ENCODE measurements at regions not wholly inside any gene's neighbourhood (a gene's known extent, or its start where the extent isn't known, plus 50 kb on each side); places are given as distances from the start of the nearest gene placed in this dataset.

DNA sequence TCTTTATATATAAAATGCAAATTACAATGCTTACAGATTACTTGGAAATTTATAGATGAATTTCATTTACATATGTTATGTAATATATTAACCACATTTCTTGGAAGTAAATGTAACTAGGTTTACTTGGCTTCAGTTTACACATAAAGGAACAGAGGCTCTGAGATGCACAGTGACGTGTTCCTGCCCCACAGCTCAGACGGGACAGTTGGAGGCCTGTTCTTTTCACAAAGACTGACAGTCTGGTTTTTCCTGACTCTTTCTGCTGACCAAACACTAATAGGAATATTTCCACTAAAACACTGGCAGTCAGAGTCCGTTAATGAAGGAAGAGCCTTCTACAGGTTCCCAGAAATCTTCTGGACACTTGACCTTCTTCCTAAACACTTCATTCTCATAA lies 336.1 kb downstream of the MFSD1 start:
- no peak for FAIRE-seq

DNA sequence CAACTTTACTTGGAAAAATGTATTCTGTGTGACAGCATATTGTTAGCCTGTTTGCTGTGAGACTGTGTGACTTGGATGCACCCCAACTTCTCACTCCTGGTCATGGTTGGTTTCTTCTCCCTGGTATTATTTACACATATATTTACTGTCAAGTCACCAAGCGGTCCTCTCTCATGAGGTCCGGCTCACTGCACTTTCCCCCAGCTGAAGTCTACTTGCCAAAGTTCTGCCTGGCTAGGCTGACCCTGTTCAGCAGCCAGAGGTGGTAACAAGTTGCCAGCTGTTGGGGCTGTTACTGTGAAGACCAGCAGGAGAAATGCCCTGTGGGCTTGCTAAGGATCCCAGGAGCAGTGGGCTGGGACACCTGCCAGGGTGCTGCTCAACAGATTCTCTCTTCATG lies 337.5 kb downstream of the MFSD1 start:
- FAIRE-seq: no peak

DNA sequence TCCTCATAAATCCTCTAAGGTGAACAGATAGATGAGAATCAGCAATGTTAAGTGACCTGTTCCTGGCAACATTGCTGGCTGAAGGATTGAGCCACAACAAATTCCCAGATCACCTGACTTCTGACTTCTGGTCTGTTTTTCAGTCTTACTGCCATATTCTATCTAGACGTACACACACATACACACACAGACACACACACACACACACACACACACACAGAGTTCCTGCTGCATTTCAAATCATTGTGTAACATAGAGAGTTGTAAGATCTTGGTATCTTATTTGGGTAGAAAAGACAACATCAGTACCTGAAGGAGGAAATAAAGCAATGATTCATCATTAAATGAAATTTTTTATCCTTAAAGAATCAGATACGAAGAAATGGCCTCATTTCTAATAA lies 342.6 kb downstream of the MFSD1 start:
- no peak for FAIRE-seq

DNA sequence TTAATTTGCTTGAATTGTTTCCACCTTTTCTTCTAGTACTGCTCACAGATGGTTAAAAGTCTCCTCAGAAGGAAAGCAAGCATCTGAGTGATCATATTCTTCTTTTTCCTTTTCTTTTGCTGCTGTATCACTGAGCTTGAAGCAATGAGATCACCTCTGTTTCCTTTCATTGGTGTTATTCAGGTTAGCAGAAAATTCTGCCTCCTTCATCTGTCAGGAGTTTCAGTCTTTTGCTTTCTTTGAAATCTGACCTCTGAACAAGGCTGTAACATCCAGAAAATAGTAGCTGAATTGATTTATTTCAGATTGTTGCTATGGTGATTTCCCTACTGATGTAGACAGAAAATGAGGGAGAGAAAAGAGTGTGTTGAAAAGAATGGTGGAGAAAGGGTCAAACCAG lies 343.0 kb downstream of the MFSD1 start:
- FAIRE-seq: no peak

DNA sequence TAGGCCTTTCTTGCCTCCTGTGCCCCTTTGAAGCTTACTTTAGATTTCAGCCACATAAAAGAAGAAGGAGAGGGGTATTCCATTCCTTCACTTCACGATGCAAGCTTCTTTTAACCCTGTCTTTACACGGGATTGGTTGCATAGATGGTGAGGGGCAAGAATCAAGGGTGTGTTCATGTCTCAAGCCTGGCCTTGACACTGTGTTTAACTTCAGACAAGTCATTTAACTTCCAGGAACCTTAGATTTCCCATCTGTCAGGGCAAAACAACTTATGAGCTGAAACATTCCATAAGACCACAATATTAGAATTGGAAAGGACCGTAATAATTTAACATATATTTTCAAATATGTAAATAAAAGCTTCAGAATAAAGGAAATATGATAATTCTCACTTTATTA lies 344.5 kb downstream of the MFSD1 start:
- no peak for FAIRE-seq

DNA sequence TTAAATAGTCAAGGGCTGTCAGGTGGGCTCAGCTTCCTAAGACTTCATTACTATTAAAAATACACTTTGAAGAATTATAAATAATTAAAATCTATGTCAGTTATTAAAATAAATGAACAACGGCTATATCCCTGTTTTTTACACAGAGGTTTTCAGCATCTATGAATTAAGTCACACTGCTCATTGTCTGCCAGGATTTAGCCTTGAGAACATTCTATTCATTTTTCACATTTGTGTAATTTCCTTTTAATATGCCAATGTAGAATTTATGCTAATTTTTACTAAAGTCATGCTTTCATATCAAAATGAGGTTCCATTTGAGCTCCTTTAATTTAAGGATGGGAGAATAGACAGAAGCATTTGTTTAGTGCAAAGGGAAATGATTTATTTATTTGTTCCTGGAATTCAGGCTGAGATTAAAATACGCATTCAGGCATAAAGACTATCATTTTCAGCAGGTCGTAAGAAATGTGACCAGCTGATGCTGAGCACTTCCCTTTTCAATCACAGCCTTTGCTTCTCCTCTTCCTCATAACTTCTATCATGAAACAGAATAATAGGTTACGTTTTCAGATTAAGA lies 345.1 kb downstream of the MFSD1 start:
- no peak for FAIRE-seq

DNA sequence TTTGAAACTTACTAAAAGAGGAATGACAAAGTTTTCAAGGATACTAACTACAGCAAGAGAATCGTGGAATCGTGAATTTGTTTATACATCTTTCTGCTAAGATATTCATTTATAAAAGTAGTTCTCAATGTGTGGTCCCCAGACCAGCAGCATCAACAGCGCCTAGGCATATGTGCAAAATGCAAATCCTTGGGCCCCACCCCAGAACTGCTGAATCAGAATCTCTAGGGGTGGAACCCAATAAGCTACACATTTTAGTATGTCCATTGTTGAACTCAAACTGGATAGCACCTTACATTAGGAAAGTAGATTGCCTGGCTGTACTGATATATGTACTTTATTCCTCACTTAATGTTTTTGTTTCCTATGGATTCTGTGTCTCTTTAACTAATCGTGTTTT lies 346.0 kb downstream of the MFSD1 start:
- FAIRE-seq: no peak

DNA sequence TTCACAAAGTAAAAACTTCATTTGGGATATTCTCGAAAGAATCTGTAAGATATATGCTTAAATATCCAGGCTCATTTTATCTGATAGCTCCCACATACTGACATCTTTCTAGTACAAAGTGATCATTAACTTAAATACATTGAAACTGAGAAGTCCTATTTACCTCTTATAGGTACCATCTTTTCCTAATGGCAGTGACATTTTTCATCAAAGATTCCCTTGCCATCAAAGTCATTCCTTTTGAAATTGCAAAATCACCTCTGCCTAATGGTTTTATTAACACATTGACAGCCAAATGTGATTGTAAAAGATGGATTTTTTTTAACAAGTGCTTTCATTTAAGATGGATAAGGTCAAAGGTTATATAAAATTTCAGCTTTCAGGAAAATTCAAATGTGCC lies 346.6 kb downstream of the MFSD1 start:
- no peak for FAIRE-seq

DNA sequence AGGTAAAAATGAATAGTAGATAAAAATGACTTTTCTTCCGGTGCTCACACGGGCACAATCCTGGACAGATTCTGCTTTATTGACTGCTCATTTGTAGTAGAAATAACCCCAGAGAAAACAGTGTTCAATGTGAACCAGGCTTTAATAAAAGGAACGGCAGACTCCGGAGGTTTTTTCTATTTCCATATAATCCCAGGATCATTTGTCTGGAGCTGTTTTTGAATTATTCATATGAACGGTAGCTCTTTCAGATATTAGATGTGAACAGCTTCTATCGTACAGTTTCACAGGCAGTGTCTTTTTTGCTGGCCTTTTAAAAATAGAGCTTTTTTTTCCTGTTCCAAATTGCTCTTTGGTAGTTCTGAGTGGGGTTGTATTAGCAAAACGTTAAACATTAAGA lies 347.3 kb downstream of the MFSD1 start:
- FAIRE-seq: no peak

DNA sequence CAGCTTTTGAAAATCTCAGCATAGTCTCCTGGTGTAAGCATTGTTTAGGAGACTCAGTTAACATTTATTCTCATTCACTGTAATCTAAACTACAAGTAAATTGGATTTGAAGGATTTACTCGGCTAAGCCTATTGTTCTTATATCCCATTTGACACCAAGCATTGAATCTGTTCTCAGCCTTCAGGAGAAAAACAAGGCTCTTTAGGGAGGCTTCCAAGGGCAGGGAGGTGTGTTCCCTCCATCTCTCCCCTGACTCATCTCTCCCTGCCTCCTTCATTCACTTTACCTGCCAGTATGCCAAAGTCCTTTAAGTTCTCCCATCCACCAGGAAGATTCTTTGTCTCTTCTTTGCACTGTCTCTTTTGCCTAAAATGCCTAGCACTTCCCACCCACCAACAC lies 347.8 kb downstream of the MFSD1 start:
- FAIRE-seq: no peak

DNA sequence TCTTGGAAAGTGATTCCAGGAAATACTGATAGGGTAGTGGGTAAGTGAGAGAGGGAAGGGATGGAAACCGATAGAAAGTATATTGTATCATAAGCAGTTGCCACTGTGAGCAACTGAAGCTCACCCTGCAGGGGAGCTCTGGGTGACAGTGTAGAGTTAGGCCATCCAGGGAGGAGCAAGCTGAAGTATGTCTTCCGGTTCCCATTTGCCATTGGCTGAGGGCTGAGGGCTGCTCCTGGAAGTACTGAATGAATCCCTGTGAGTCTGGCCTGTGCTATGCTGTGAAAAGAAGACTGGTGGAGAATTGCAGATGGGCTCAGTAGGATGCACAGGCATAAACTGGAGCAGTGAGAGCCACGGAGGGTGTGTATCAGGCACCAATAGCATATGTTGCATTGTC lies 348.3 kb downstream of the MFSD1 start:
- FAIRE-seq: no peak

DNA sequence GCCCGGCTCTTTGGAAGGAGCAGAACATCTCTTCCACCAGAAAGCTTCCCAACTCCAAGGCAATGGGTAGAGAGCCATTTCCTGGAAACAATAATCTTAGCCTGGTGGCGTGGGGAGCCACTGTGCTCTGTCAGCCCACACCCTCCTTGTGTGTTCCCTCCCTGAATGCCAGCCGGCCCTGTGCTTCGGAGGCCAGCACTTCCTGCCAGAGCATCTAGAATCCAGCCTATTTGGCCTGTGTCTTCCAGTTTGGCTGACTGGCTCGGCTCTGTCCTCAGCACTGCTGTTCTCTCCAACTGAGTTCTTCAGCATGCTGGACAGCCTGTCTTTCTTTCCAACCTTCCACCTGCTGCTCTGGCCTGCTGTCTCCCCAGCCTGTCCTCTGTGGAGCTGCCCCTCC lies 349.3 kb downstream of the MFSD1 start:
- no peak for FAIRE-seq

DNA sequence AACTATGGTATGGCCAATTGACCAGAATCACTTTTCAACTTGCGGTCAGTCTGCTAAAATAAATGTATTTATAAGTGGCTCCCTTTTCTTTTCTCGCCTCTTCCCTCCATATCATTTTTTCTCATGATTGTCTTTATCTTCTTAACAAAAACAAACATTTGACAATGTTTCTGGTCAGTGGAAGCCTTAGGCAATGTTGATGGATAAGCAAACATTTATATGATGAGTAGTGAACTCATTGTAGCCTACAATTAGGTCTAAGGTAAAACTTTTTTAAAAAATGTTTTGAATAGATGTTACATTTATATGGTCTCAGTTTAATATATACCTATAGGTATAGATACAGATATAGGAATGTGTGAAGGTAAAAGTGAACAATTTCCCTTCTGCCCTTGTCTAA lies 355.4 kb downstream of the MFSD1 start:
- FAIRE-seq: no peak

DNA sequence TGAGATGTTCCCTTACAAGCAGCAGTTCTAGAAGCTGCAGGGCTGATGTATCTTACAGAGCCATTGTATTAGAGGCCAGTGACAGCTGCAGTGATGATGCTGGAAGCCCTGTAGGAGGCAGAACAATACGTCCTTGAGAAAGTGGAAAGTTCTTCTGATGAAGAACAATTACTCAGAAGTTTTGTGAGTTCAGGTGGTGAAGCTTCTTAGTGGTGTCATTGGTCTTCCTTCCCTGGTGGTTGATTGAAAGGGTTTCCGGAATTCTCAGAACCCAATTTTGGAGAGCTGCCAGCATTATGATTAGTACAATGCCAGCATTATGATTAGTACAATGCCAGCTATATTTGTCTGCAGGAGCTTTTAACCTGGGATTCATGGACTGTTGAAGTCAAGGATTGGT lies 356.4 kb downstream of the MFSD1 start:
- no peak for FAIRE-seq

DNA sequence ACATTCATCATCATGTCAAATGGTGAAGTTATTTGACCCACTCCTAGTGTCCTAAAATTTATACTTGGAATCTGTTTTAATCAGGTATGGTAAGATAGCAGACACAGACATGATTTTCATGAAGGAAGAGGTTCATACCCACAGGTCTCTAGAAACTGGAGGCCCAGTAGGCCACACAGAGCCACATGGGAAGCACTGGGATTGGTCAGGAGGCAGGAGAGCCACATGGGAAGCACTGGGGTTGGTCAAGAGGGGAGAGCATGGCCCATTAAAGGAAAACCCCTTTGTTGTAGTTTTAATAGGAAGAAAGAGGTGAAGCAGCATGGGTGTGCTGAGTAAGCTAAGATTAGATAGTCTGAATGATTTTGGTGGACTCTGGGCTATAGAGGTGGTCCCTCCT lies 356.9 kb downstream of the MFSD1 start:
- FAIRE-seq: no peak

DNA sequence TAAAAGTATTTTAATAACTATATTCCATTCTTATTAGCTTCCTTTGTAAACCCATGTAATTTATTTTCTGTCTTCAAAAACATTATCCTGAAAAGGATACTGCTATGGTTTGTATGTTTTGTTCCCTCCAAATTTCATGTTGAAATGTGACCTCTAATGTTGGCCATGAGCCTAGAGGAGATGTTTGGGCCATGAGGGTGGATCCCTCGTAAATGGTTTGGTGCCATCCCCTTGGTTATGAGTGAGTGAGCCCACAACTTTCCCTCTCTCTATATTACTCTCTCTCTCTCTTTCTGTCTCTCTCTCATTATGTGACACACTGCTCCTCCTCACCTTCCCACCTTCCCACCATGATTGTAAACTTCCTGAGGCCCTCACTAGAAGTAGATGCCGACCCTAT lies 357.7 kb downstream of the MFSD1 start:
- no peak for FAIRE-seq

DNA sequence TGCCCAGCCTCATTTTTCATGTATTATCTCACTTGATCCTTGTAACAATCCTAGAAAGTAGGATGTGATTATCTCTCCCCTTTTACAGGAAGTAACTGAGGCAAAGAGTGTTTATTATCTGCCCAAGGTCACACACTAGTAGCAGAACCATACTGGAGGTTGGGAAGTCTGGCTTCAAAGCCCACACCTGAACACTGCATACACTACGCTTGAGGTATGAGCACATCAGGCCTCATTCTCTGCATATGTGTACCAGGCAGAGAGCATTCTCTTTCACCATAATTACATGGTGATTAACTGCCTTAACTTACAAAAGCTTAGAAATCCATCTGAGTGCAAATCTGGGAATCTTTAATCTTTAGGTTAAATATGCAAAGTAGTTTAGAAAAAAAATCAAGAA lies 361.8 kb downstream of the MFSD1 start:
- no peak for FAIRE-seq

DNA sequence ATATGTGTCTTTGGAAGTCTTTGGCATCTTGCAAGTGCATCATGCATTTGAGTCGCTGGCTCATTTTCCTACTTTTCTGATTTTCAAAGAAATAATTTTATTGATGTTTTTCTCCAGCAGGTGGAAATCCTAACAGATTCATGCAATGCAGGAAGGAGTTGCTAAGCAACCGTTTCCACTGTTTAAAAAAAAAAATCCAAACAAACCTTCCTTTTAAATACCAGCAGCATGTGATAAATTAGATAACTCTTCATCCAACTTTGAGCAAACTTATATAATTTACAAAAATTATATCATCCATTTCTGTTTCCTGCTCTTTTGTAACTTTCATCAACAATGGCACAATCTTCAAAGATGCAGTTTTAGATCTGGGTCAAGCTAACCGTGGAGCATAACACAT lies 364.1 kb downstream of the MFSD1 start:
- no peak for FAIRE-seq

DNA sequence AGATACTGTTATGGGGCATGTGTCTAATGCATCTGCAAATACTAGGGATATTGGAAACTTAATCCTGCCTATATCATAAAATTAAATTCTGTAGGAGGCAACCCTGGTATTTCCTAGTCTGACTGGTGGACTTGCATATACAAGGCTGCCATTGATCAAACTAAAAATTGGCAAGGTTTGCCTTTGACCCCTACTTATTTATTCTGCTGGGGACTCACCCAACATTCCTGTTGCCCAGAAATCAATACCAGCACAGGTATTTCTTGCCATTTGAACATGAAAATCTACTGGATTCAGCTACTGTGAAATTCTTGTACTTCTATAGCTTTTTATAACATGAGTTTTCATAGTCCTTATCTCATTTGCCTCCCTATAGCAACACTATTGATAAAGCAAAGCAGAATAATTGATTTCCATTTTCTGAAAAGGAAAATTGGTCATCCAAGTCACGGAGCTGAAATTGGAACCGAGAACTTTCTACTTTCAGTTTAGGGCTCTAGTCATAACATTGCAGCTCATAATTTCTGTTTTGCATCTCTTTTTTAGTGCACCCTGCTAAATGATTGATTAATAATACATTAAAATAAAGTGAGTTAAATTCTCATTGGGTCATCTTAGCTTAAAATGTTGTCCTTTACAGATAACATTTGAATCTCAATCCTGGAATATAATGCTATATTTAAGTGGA lies 365.2 kb downstream of the MFSD1 start:
- FAIRE-seq: no peak

DNA sequence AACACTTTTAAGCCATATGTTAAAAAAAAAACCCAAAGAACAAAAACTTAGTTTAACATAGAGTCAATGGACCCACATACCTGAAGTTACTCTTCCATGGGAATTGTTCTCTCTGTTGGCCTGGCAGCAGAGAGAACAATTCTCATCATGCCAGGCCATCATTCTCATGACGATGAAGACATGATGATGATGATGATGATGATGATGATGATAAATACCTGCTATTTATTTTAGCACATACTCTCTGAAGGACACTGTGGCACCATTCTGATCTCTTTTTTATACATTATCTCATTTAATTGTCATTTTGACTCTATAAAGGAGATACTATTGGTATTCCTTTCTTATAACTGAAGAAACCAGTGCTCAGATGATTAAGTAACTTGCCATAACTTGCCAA lies 366.9 kb downstream of the MFSD1 start:
- FAIRE-seq: no peak

DNA sequence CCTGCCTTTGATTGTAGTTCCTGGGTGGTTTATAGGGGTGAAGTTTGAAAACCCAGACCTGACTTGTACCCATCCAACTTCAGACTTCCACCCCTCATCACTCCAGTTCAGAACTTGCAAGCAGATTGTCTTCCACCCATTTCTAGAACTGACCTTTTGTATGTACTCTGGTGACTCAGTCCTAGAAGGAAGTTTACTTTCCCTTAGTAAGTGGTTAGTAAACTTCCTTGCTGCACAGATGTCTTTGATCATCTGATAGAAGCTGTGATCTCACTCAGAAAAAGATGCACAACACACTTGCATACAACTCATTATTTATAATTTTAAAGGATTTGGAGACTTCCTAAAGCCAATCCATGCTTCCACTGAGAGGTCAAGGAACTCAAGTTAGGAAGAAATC lies 368.0 kb downstream of the MFSD1 start:
- no peak for FAIRE-seq

DNA sequence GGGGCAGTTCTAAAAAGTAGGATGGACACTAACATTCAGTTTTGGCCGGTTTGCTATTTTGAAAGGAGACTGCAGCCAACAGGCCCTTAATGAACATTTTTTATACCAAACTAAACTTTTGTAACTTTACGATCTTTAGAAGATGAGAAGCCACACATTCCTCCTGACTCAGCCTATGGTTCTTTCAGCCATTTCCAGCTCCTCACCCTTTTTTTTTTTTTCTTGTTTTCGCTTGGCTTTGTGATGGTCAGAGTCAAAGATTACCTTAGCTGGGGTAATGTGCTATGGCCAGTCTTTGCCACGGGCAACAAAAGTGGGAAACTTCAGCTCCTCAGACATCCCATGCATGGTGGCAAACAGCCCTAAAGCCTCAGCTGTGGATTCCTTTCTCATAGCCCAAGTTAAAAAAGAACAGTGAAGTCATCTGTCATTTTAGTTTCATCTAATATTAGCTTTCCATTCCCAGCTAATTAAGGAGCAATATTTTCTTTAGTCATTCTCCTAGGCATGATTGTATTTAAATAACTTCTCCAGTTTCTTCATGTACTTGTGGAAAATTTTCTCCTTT lies 368.7 kb downstream of the MFSD1 start:
- FAIRE-seq: no peak

DNA sequence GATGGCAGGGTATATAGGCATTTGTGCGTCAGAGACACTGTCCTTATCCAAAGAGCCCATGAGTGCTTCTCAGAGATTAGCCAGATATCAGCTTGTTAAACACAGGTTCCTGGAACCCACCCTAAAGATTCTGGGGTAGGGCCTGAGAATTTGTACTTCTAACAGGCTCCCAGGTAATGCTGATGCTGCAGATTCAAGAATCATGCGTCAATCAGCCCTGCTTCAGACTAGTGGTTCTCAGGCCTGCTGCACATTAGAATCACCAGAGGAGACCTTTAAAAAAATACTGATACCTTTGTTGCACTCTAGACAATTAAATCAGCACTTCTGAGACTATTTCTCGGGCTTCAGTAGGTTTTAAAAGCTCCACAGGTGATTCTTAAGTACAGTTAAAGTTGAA lies 369.5 kb downstream of the MFSD1 start:
- FAIRE-seq: no peak

DNA sequence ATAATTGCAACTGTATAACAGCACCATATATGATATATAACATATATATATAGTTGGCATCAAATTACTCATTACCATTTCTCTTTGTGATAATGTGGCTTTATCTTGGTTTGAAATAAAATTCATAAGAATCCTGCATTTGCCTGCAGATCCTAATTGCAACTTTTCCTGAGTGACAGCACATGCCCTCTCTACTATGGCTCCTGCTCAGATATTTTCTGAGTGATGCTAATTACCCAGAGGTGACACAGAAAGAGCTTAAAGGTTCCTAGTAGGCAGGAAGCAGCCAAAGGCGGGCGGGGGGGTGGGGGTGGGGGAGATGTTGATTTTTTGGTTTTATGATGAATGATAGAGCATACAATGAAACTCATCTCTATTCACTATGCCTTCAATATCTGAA lies 370.6 kb downstream of the MFSD1 start:
- FAIRE-seq: no peak
